WI38 (cell line): ENCODE measurements at regions not wholly inside any gene's neighbourhood (a gene's known extent, or its start where the extent isn't known, plus 50 kb on each side); places are given as distances from the start of the nearest gene placed in this dataset.

Experiments
- H3K4me3 ChIP-seq: 2 replicates; pipeline ENCODE4 v1.5.1; 2011; ENCODE audit warnings: low read depth, mild to moderate bottlenecking, control low read depth, low read length
- CTCF ChIP-seq: IDR thresholded peaks from 2 replicates; pipeline ENCODE4 v1.5.1; 2012; ENCODE audit warnings: low read depth, mild to moderate bottlenecking, control low read depth, low read length

- H3K4me3 ChIP-seq: no peak overlapping the region
- TF ChIP-seq CTCF: no peak
Measured at GRCh38 chr1:208461680-208462079, 217.5 kb upstream of the PLXNA2 start.

GRCh38 chr1:208462761-208463160 lies 218.6 kb upstream of the PLXNA2 start:
- no peak for TF ChIP-seq CTCF
- no peak overlapping the region for H3K4me3 ChIP-seq

- TF ChIP-seq CTCF: no peak
- H3K4me3 ChIP-seq: no peak overlapping the region
Measured at GRCh38 chr1:208465266-208465665, 221.1 kb upstream of the PLXNA2 start.

GRCh38 chr1:208465786-208466590 lies 221.8 kb upstream of the PLXNA2 start:
- no peak overlapping the region for H3K4me3 ChIP-seq
- no peak for TF ChIP-seq CTCF

- no peak overlapping the region for H3K4me3 ChIP-seq
- TF ChIP-seq CTCF: no peak
Measured at GRCh38 chr1:208467151-208467780, 223.1 kb upstream of the PLXNA2 start.

- no peak overlapping the region for H3K4me3 ChIP-seq
- no peak for TF ChIP-seq CTCF
Measured at GRCh38 chr1:208475449-208475848, 231.3 kb upstream of the PLXNA2 start.
